ENCODE measurements at regions not wholly inside any gene's neighbourhood (a gene's known extent, or its start where the extent isn't known, plus 50 kb on each side); places are given as distances from the start of the nearest gene placed in this dataset.

- TF ChIP-seq, protein P1, sequence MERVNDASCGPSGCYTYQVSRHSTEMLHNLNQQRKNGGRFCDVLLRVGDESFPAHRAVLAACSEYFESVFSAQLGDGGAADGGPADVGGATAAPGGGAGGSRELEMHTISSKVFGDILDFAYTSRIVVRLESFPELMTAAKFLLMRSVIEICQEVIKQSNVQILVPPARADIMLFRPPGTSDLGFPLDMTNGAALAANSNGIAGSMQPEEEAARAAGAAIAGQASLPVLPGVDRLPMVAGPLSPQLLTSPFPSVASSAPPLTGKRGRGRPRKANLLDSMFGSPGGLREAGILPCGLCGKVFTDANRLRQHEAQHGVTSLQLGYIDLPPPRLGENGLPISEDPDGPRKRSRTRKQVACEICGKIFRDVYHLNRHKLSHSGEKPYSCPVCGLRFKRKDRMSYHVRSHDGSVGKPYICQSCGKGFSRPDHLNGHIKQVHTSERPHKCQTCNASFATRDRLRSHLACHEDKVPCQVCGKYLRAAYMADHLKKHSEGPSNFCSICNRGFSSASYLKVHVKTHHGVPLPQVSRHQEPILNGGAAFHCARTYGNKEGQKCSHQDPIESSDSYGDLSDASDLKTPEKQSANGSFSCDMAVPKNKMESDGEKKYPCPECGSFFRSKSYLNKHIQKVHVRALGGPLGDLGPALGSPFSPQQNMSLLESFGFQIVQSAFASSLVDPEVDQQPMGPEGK (CRISPR knock-in tag; IDR thresholded peaks at IDR 0.05; ENCODE audit: borderline replicate concordance), result no peak
- TF ChIP-seq GLIS3 (CRISPR knock-in tag; IDR thresholded peaks at IDR 0.05) (no peak), ZNF70 (CRISPR knock-in tag; IDR thresholded peaks at IDR 0.05) (no peak), ZFP30 (CRISPR knock-in tag; IDR thresholded peaks at IDR 0.05) (no peak)
- TF ChIP-seq, protein P2, sequence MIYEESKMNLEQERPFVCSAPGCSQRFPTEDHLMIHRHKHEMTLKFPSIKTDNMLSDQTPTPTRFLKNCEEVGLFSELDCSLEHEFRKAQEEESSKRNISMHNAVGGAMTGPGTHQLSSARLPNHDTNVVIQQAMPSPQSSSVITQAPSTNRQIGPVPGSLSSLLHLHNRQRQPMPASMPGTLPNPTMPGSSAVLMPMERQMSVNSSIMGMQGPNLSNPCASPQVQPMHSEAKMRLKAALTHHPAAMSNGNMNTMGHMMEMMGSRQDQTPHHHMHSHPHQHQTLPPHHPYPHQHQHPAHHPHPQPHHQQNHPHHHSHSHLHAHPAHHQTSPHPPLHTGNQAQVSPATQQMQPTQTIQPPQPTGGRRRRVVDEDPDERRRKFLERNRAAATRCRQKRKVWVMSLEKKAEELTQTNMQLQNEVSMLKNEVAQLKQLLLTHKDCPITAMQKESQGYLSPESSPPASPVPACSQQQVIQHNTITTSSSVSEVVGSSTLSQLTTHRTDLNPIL (CRISPR knock-in tag; IDR thresholded peaks at IDR 0.05; ENCODE audit: low read depth), result no peak
These were observed 56.5 kb upstream of the PPARGC1A start for GRCh38 chr4:23946299-23946698.
